Retinal pigment epithelial cell (primary cell): ENCODE measurements at regions not wholly inside any gene's neighbourhood (a gene's known extent, or its start where the extent isn't known, plus 50 kb on each side); places are given as distances from the start of the nearest gene placed in this dataset.

Experiments
- DNase-seq: peaks from one replicate; pipeline ENCODE4 v3.0.0-alpha.2; 2010; ENCODE audit warnings: low read depth
- H3K4me3 ChIP-seq: 2 replicates; pipeline ENCODE4 v1.5.1; 2011; ENCODE audit warnings: mild to moderate bottlenecking, low read length, control low read depth, moderate library complexity
- TF ChIP-seq, protein P1 (sequence below): conservative IDR thresholded peaks from 2 replicates; pipeline ENCODE4 v1.5.1; 2011; ENCODE audit warnings: low read depth, low read length, control low read depth, inconsistent platforms

DNA sequence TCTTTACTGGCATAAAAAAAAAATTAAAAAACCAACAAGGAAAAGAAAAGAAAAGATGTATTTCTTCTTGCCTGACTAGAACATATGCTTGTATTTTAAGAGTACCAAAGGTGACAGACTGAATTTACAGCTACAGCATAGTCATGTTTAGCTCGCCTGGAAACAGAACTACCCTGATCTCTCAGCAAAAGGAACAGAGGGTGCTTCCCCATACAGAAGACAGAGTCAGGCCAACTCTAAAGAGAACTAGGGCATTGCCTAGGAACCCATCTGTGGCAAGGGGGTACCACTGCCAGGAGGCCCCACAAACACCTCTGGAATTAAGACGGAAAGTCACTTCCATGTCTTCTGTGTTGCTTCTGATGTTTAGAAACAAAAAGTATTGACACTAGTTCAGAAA, 252.1 kb upstream of the STARD13 start:
- no peak for DNase-seq
- TF ChIP-seq, protein P1, sequence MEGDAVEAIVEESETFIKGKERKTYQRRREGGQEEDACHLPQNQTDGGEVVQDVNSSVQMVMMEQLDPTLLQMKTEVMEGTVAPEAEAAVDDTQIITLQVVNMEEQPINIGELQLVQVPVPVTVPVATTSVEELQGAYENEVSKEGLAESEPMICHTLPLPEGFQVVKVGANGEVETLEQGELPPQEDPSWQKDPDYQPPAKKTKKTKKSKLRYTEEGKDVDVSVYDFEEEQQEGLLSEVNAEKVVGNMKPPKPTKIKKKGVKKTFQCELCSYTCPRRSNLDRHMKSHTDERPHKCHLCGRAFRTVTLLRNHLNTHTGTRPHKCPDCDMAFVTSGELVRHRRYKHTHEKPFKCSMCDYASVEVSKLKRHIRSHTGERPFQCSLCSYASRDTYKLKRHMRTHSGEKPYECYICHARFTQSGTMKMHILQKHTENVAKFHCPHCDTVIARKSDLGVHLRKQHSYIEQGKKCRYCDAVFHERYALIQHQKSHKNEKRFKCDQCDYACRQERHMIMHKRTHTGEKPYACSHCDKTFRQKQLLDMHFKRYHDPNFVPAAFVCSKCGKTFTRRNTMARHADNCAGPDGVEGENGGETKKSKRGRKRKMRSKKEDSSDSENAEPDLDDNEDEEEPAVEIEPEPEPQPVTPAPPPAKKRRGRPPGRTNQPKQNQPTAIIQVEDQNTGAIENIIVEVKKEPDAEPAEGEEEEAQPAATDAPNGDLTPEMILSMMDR, result no peak
- H3K4me3 ChIP-seq, result no peak overlapping the region

DNA sequence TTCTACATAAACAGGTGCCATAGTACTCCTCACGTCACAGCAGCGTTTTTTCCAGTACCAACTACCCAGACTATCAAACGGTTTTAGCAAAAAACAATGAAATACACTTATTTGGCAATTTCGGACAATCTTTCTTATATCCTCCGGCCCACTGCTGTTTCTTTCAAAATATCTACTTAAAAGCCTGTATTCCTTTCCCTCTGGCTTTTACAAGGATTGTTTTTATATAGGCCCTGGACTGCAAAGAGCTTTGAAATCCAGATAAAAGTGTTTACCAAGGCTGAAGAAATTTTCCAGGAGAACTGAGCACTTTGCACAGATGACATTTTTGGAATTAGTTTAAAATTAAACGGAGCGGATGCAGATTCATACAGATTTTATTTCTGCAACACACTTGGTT, 255.9 kb upstream of the STARD13 start:
- no peak for DNase-seq
- H3K4me3 ChIP-seq, result peak overlapping the region; percentile 59
- TF ChIP-seq, protein P1, result no peak

DNA sequence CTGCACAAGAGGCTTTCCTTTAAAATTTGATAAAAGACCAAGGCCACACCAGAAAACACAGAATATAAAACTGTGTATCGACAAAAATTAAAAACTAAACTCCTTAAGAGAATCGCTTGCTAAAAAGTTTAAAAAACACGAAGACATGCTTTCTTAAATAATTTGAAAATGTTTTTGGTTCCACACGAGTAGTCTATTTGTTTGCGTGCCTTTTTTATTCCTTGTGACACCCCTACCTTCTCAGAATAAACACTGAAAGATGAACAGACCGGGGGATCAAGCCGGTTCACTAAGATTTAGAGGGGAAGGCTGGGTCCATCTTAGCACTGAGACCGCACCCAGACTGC, 256.4 kb upstream of the STARD13 start:
- DNase-seq, result no peak
- H3K4me3 ChIP-seq, result peak overlapping the region; percentile 59
- TF ChIP-seq, protein P1, result no peak

- H3K4me3 ChIP-seq, result peak overlapping the region; percentile 59
- TF ChIP-seq, protein P1, result peak; percentile 80
- peak; percentile 93 for DNase-seq
These were observed 256.9 kb upstream of the STARD13 start for GRCh38 chr13:33542309-33543088.

DNA sequence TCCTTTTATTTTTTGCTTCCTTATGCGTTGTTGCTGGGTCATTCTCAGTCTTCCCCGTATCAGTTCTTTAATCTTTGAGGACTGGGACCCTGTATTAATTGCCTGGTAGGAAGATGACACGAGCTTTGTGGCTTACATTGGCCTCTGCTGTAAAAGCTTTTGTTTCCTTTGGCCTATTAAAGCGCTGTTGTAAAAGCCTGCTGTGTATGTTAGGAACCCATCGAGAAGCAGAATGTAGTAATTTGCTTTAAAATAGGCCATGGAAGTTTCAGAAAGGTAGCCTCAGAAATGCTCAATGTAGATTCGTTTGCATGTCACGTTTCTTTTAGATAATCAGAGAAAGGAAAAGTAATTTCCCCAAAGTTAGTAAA, 257.5 kb upstream of the STARD13 start:
- peak; percentile 15 for DNase-seq
- TF ChIP-seq, protein P1, result no peak
- H3K4me3 ChIP-seq, result peak overlapping the region; percentile 59

DNA sequence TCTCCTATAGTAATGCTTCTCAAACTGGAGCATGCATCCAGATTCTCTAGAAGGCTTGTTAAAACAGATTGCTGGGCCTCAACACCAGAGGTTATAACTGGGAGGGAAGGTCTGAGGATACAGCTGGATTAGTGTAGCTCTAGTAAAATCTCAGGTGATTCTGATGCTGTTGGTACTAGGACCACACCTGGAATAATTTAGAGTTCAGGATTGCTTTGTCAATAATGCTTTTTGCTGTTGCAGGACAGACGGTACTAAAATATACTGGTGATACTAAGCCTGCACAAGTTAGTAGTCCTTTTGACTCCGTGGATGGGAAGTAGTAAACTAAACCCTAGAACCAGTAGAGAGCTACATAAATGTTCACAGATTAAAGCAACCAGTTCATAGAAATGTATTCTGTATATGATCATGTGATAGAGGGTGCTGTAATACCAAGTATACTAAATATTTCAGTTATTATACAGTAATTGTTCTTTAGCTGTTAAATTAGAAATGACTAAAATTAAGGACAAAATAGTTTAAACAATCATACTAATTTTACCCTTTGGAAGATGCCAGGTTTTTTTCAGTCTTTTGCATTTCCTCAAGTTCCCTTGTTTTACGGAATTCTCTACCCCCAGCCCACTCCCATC, 258.2 kb upstream of the STARD13 start:
- H3K4me3 ChIP-seq, result no peak overlapping the region
- TF ChIP-seq, protein P1, result no peak
- no peak for DNase-seq

- TF ChIP-seq, protein P1, result no peak
- no peak overlapping the region for H3K4me3 ChIP-seq
- DNase-seq, result no peak
These were observed 258.8 kb upstream of the STARD13 start for GRCh38 chr13:33544308-33544707.
